ENCODE measurements at regions not wholly inside any gene's neighbourhood (a gene's known extent, or its start where the extent isn't known, plus 50 kb on each side); places are given as distances from the start of the nearest gene placed in this dataset.

GRCh38 chr5:2135833-2136232 is 253.1 kb upstream of the IRX4 start:
- no peak for TF ChIP-seq CTCF (IDR thresholded peaks at IDR 0.05; ENCODE audit: control extremely low read depth, extremely low read depth, low read depth, missing control alignments)
- POLR2A ChIA-PET: no interaction called here
- DNase-seq (ENCODE audit: extremely low spot score): no peak
- CTCF ChIA-PET: no interaction called here

- no peak for TF ChIP-seq CTCF (IDR thresholded peaks at IDR 0.05; ENCODE audit: control extremely low read depth, extremely low read depth, low read depth, missing control alignments)
- ChIA-PET POLR2A (no interaction called here), CTCF (no interaction called here)
- no peak for DNase-seq (ENCODE audit: extremely low spot score)
These were observed 252.6 kb upstream of the IRX4 start for GRCh38 chr5:2135354-2135753.

GRCh38 chr5:2134543-2135292 is 252.0 kb upstream of the IRX4 start:
- POLR2A ChIA-PET: no interaction called here
- CTCF ChIA-PET: interaction anchor here (1.5 kb wide), 1 partner anchor 10 kb away, joined by 4 read pairs; no protein-coding TSS in a partner anchor
- TF ChIP-seq CTCF (IDR thresholded peaks at IDR 0.05; ENCODE audit: control extremely low read depth, extremely low read depth, low read depth, missing control alignments): no peak
- no peak for DNase-seq (ENCODE audit: extremely low spot score)

GRCh38 chr5:2133936-2134335 is 251.2 kb upstream of the IRX4 start:
- DNase-seq (ENCODE audit: extremely low spot score): no peak
- no peak for TF ChIP-seq CTCF (IDR thresholded peaks at IDR 0.05; ENCODE audit: control extremely low read depth, extremely low read depth, low read depth, missing control alignments)
- ChIA-PET POLR2A (no interaction called here), CTCF (interaction anchor here (1.5 kb wide), 1 partner anchor 9 kb away, joined by 4 read pairs; no protein-coding TSS in a partner anchor)

- ChIA-PET POLR2A (no interaction called here), CTCF (no interaction called here)
- no peak for TF ChIP-seq CTCF (IDR thresholded peaks at IDR 0.05; ENCODE audit: control extremely low read depth, extremely low read depth, low read depth, missing control alignments)
- DNase-seq (ENCODE audit: extremely low spot score): no peak
These were observed 250.4 kb upstream of the IRX4 start for GRCh38 chr5:2133080-2133479.

- DNase-seq (ENCODE audit: extremely low spot score): no peak
- CTCF ChIA-PET: no interaction called here
- no peak for TF ChIP-seq CTCF (IDR thresholded peaks at IDR 0.05; ENCODE audit: control extremely low read depth, extremely low read depth, low read depth, missing control alignments)
- POLR2A ChIA-PET: no interaction called here
These were observed 249.7 kb upstream of the IRX4 start for GRCh38 chr5:2132497-2132847.
